NCI-H226 (cell line): ENCODE measurements at regions not wholly inside any gene's neighbourhood (a gene's known extent, or its start where the extent isn't known, plus 50 kb on each side); places are given as distances from the start of the nearest gene placed in this dataset.

Source experiments
- DNase-seq: peaks from one replicate; pipeline ENCODE4 v3.0.0-alpha.2; 2015

- DNase-seq = no peak
These were observed 50.9 kb upstream of the GJA5 start for GRCh38 chr1:147811273-147811672.

- DNase-seq = no peak
These were observed 51.3 kb upstream of the GJA5 start for GRCh38 chr1:147811751-147812150.

GRCh38 chr1:147812799-147813198 is 52.4 kb upstream of the GJA5 start:
- DNase-seq = peak; percentile 37

GRCh38 chr1:147815503-147815902 is 55.1 kb upstream of the GJA5 start:
- no peak for DNase-seq

GRCh38 chr1:147820761-147821297 is 60.4 kb upstream of the GJA5 start:
- DNase-seq = peak; percentile 54

- DNase-seq = no peak
These were observed 61.5 kb upstream of the GJA5 start for GRCh38 chr1:147821883-147822282.

DNA sequence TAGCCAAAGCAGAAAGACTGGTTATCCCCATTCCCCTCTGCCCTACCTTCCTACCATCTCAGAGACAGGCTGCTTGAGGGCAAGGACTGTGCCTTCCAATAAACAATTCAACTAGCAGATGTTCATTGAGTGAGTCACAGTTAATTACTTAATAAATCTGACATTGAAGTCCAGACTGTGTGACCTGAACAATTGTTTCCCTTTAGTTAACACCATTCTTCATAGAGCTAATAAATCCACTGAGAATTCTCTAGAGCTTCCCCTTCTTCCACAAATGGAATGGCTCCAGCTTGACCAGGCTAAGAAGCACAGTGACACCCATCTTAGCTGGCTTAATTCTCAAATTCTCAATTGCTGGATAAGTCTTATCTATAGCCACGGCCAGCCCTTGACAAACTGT is 61.9 kb upstream of the GJA5 start:
- no peak for DNase-seq

GRCh38 chr1:147824001-147824400 is 63.6 kb upstream of the GJA5 start:
- DNase-seq = no peak

DNA sequence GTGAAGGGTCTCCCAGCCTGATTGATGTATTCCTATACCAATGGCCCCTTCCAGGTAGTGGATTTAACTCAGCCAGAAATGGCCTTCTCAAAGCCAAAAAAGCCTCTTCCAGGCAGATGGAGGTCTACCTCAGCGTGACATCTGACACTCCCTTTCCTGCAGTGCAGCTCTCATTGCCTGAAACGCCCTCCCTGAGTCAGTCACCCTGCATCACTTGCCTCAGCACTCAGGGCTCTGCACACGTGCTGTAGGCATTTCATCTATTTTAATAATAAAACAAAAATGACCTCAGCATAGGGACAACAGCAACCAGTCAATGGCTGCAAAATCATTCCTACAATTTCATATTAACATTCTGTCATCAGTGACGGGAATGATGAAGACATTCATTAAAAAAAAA is 64.4 kb upstream of the GJA5 start:
- no peak for DNase-seq

- no peak for DNase-seq
These were observed 65.2 kb upstream of the GJA5 start for GRCh38 chr1:147825586-147825985.

DNA sequence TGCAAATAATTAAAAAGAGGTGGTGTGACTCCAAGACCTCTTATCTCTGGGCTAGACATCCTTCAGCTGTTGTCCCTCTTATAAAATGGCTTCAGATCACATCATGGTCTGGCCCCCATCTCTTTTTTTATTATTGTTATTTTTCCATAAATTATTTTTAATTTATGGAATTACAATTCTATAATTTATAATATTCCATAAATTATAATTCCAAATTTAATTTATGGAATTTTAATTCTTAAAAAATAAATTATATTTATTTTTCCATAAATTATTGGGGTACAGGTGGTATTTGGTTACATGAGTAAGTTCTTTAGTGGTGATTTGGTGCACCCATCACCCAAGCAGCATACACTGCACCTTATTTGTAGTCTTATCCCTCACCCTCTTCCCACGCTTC is 65.9 kb upstream of the GJA5 start:
- DNase-seq = no peak

DNA sequence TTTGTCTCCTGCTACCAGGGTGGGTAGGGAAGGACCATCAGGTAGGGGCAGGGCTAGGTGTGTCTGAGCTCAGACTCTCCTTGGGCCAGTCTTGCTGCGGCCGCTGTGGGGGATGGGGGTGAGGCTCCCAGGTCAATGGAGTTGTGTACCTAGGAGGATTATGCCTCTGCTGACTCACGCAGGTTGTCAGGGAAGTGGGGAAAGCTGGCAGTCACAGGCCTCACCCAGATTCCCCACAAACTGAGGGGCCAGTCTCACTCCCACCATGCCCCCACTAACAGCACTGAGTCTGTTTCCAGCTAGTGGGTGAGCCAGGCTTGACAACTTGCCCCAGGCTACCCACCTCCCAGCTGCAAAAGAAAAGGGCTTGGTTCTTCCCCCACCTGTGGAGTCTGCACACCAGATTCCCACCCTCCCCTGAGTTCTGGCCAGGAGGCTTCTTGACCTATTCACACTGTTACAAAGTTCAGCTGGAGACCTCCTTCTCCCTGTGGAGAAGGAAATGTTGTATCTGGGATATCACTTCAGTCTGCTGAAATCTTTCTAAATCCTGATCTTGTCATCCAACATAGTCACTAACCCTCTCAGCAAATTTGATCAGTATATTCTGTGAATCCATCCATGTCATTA is 69.2 kb upstream of the GJA8 start:
- DNase-seq = no peak

GRCh38 chr1:147834181-147834580 is 68.4 kb upstream of the GJA8 start:
- no peak for DNase-seq

GRCh38 chr1:147834810-147835209 is 67.8 kb upstream of the GJA8 start:
- no peak for DNase-seq

- DNase-seq = no peak
These were observed 65.2 kb upstream of the GJA8 start for GRCh38 chr1:147837129-147837963.

GRCh38 chr1:147837964-147838292 is 64.7 kb upstream of the GJA8 start:
- no peak for DNase-seq

- no peak for DNase-seq
These were observed 61.7 kb upstream of the GJA8 start for GRCh38 chr1:147840909-147841308.

GRCh38 chr1:147842578-147842977 is 60.0 kb upstream of the GJA8 start:
- no peak for DNase-seq

- no peak for DNase-seq
These were observed 59.1 kb upstream of the GJA8 start for GRCh38 chr1:147843486-147843885.

DNA sequence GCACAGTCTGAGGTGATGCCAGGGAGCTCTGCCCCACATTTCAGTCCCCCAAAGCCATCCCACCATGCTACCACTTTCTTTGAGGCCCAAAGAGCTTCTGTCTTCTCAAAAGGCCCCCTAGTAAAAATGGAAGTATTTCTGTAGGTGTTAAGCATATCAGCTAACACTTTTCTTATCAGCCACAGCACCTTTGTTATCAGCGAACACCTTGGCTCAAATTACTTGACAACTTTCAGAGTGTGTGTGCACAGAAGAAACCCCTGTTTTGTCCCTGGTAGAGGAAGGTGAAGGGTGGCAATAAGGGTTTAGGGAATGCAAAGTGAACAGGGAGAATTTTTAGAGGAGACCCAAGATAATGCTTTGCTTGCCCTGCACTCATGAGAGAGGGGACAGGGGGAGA is 54.8 kb upstream of the GJA8 start:
- no peak for DNase-seq

- DNase-seq = no peak
These were observed 53.3 kb upstream of the GJA8 start for GRCh38 chr1:147849098-147849895.

DNA sequence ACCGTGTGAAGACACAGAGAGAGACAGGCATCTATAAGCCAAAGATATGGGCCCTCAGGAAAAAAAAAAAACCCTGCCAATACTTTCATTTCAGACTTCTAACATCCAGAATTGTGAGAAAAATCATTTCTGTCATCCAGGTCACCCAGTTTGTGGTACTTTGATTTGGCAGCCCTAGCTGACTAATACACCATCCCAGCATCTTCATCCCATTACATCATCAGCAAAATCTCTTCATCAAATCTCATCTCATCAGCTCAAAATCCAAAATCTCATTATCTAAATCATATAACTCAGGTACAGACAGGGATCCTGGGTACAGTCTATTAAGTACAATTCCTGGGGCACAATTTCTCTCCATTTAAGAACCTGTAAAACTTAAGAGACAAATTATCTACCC is 51.9 kb upstream of the GJA8 start:
- DNase-seq = no peak

DNA sequence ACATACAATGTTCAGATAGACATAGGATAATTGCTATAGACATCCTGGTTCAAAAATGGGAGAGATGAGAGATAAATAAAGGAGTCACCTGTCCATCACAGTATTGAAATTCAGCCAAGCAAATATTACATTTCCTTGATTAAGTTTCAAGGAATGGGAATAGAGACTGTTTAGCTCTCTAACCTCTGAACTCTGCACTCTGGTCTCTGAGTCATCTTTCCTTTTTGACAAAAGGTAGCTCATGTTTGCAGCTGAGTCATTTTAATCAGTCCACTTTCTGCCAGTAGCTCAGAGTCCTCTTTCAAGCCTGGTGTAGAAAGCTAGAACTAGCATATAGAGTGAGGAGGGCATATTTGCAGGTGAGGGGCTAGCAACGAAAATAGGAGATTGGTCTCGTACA is 51.4 kb upstream of the GJA8 start:
- DNase-seq = peak; percentile 27
